ENCODE measurements at regions not wholly inside any gene's neighbourhood (a gene's known extent, or its start where the extent isn't known, plus 50 kb on each side); places are given as distances from the start of the nearest gene placed in this dataset.

DNA sequence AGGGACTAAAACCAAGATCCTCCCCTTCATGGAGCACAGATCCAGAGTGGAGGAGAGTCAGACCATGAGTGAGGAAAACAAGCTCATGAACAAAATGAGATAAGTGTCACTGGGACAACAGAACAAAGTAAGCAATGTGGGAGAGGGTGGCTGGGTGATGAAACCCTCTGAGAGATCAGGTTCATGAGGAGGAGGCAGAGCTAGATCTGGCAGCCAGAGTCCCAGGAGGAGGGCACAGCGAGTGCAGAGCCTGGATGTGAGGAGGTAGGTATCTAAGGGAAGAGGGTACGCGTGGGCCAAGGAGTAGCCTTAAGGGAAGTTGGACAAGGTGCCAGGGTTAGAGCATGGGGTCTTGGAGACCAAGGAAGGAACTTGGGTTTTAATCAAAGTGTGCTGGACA is 1311.9 kb downstream of the UQCRFS1 start:
- DNase-seq (ENCODE audit: low spot score) (no peak), ATAC-seq (no peak)
- Mint-ChIP-seq H3K27me3 (ENCODE audit: low read depth) (peaks cover 22% of the 10 kb centered on the region), H3K36me3 (peaks cover 78% of the 10 kb centered on the region), H3K4me1 (no peaks in the 10 kb centered on the region), H3K27ac (no peak overlapping the region), H3K4me3 (no peak overlapping the region), H3K9me3 (peaks cover 78% of the 10 kb centered on the region)
- CTCF ChIA-PET: no interaction called here
- TF ChIP-seq, protein P1, sequence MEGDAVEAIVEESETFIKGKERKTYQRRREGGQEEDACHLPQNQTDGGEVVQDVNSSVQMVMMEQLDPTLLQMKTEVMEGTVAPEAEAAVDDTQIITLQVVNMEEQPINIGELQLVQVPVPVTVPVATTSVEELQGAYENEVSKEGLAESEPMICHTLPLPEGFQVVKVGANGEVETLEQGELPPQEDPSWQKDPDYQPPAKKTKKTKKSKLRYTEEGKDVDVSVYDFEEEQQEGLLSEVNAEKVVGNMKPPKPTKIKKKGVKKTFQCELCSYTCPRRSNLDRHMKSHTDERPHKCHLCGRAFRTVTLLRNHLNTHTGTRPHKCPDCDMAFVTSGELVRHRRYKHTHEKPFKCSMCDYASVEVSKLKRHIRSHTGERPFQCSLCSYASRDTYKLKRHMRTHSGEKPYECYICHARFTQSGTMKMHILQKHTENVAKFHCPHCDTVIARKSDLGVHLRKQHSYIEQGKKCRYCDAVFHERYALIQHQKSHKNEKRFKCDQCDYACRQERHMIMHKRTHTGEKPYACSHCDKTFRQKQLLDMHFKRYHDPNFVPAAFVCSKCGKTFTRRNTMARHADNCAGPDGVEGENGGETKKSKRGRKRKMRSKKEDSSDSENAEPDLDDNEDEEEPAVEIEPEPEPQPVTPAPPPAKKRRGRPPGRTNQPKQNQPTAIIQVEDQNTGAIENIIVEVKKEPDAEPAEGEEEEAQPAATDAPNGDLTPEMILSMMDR (IDR thresholded peaks at IDR 0.05): no peak
- no peak for TF ChIP-seq FOXJ3 (CRISPR knock-in tag; IDR thresholded peaks at IDR 0.05; ENCODE audit: borderline replicate concordance)
- TF ChIP-seq ZNF121 (CRISPR knock-in tag; IDR thresholded peaks at IDR 0.05): no peak
- TF ChIP-seq, protein P2, sequence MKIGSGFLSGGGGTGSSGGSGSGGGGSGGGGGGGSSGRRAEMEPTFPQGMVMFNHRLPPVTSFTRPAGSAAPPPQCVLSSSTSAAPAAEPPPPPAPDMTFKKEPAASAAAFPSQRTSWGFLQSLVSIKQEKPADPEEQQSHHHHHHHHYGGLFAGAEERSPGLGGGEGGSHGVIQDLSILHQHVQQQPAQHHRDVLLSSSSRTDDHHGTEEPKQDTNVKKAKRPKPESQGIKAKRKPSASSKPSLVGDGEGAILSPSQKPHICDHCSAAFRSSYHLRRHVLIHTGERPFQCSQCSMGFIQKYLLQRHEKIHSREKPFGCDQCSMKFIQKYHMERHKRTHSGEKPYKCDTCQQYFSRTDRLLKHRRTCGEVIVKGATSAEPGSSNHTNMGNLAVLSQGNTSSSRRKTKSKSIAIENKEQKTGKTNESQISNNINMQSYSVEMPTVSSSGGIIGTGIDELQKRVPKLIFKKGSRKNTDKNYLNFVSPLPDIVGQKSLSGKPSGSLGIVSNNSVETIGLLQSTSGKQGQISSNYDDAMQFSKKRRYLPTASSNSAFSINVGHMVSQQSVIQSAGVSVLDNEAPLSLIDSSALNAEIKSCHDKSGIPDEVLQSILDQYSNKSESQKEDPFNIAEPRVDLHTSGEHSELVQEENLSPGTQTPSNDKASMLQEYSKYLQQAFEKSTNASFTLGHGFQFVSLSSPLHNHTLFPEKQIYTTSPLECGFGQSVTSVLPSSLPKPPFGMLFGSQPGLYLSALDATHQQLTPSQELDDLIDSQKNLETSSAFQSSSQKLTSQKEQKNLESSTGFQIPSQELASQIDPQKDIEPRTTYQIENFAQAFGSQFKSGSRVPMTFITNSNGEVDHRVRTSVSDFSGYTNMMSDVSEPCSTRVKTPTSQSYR (CRISPR knock-in tag; IDR thresholded peaks at IDR 0.05): no peak
- TF ChIP-seq IRF2 (CRISPR knock-in tag; IDR thresholded peaks at IDR 0.05; ENCODE audit: borderline replicate concordance, low read depth): no peak
- TF ChIP-seq, protein P3, sequence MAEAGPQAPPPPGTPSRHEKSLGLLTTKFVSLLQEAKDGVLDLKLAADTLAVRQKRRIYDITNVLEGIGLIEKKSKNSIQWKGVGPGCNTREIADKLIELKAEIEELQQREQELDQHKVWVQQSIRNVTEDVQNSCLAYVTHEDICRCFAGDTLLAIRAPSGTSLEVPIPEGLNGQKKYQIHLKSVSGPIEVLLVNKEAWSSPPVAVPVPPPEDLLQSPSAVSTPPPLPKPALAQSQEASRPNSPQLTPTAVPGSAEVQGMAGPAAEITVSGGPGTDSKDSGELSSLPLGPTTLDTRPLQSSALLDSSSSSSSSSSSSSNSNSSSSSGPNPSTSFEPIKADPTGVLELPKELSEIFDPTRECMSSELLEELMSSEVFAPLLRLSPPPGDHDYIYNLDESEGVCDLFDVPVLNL (CRISPR knock-in tag; IDR thresholded peaks at IDR 0.05; ENCODE audit: borderline replicate concordance, low read depth): no peak
- TF ChIP-seq, protein P4, sequence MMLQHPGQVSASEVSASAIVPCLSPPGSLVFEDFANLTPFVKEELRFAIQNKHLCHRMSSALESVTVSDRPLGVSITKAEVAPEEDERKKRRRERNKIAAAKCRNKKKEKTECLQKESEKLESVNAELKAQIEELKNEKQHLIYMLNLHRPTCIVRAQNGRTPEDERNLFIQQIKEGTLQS (CRISPR knock-in tag; conservative IDR thresholded peaks at IDR 0.05): no peak
- TF ChIP-seq TEAD1 (CRISPR knock-in tag; IDR thresholded peaks at IDR 0.05): no peak
- no peak for TF ChIP-seq TEAD4 (CRISPR knock-in tag; IDR thresholded peaks at IDR 0.05)
- TF ChIP-seq, protein P5, sequence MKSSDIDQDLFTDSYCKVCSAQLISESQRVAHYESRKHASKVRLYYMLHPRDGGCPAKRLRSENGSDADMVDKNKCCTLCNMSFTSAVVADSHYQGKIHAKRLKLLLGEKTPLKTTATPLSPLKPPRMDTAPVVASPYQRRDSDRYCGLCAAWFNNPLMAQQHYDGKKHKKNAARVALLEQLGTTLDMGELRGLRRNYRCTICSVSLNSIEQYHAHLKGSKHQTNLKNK (CRISPR knock-in tag; IDR thresholded peaks at IDR 0.05): no peak
- no peak for TF ChIP-seq SMAD3 (CRISPR knock-in tag; IDR thresholded peaks at IDR 0.05; ENCODE audit: borderline replicate concordance)
- TF ChIP-seq ATF1 (CRISPR knock-in tag; IDR thresholded peaks at IDR 0.05): no peak
- TF ChIP-seq KAT7 (CRISPR knock-in tag; IDR thresholded peaks at IDR 0.05; ENCODE audit: borderline replicate concordance): no peak
- POLR2A ChIA-PET: no interaction called here

DNA sequence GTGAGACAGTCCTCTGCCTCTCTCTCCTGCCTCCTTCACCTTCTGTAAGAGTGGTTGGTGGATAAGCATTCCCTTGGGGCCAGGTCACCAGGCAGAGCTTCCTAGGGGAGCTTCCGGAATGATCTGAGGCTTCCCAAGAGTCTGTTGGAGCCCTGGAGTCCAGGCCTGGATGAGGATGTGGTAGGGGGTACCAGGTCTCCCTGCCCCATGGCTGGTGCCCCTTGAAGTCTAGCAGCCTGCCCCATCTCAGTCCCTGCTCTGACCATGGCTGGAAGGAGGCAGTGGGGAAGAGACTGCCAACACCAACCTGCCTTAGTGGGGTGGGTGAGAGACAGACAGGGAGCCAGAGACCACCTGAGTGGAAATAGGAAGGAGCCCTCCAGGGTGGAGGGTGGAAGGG is 1316.9 kb downstream of the UQCRFS1 start:
- Mint-ChIP-seq H3K9me3 (peaks cover 82% of the 10 kb centered on the region), H3K27me3 (ENCODE audit: low read depth) (peaks cover 22% of the 10 kb centered on the region), H3K4me1 (no peaks in the 10 kb centered on the region), H3K27ac (no peak overlapping the region), H3K4me3 (no peak overlapping the region), H3K36me3 (peaks cover 79% of the 10 kb centered on the region)
- ChIA-PET POLR2A (no interaction called here), CTCF (no interaction called here)
- DNase-seq (ENCODE audit: low spot score): no peak
- TF ChIP-seq EMX1 (CRISPR knock-in tag; IDR thresholded peaks at IDR 0.05): no peak
- no peak for TF ChIP-seq ZNF317 (CRISPR knock-in tag; IDR thresholded peaks at IDR 0.05; ENCODE audit: borderline replicate concordance, low read depth)
- no peak for TF ChIP-seq IRF2 (CRISPR knock-in tag; IDR thresholded peaks at IDR 0.05; ENCODE audit: borderline replicate concordance, low read depth)
- TF ChIP-seq TEAD1 (CRISPR knock-in tag; IDR thresholded peaks at IDR 0.05): no peak
- TF ChIP-seq KAT7 (CRISPR knock-in tag; IDR thresholded peaks at IDR 0.05; ENCODE audit: borderline replicate concordance): no peak
- TF ChIP-seq, protein P6, sequence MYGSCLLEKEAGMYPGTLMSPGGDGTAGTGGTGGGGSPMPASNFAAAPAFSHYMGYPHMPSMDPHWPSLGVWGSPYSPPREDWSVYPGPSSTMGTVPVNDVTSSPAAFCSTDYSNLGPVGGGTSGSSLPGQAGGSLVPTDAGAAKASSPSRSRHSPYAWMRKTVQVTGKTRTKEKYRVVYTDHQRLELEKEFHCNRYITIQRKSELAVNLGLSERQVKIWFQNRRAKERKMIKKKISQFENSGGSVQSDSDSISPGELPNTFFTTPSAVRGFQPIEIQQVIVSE (CRISPR knock-in tag; IDR thresholded peaks at IDR 0.05; ENCODE audit: borderline replicate concordance): no peak
- TF ChIP-seq, protein P7, sequence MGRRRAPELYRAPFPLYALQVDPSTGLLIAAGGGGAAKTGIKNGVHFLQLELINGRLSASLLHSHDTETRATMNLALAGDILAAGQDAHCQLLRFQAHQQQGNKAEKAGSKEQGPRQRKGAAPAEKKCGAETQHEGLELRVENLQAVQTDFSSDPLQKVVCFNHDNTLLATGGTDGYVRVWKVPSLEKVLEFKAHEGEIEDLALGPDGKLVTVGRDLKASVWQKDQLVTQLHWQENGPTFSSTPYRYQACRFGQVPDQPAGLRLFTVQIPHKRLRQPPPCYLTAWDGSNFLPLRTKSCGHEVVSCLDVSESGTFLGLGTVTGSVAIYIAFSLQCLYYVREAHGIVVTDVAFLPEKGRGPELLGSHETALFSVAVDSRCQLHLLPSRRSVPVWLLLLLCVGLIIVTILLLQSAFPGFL (CRISPR knock-in tag; IDR thresholded peaks at IDR 0.05; ENCODE audit: borderline replicate concordance): no peak
- TF ChIP-seq, protein P2 (CRISPR knock-in tag; IDR thresholded peaks at IDR 0.05): no peak
- no peak for TF ChIP-seq RORB (CRISPR knock-in tag; IDR thresholded peaks at IDR 0.05)
- no peak for ATAC-seq

Measured in WTC11 (cell line).